Stomach smooth muscle (tissue), 2 donors: ENCODE measurements at regions not wholly inside any gene's neighbourhood (a gene's known extent, or its start where the extent isn't known, plus 50 kb on each side); places are given as distances from the start of the nearest gene placed in this dataset.

Source experiments
- H3K27ac ChIP-seq: one replicate; pipeline ENCODE4 v1.7.0; 2013; ENCODE audit warnings: mild to moderate bottlenecking, low read length, inconsistent platforms
- H3K27me3 ChIP-seq, 2 donors: one replicate each; pipeline ENCODE4 v1.7.0; 2013; ENCODE audit warnings: low read length in 2 of 2; ENCODE audit not compliant: insufficient read depth in 2 of 2, control insufficient read depth in 1 of 2
- H3K36me3 ChIP-seq, 2 donors: one replicate each; pipeline ENCODE4 v1.7.0; 2013; ENCODE audit warnings: low read length in 2 of 2; ENCODE audit not compliant: control insufficient read depth in 2 of 2, insufficient read depth in 2 of 2
- H3K4me1 ChIP-seq: one replicate; pipeline ENCODE4 v1.7.0; 2013; ENCODE audit warnings: low read length; ENCODE audit not compliant: control insufficient read depth, insufficient read depth
- H3K4me3 ChIP-seq, 2 donors: one replicate each; pipeline ENCODE4 v1.7.0; 2013; ENCODE audit warnings: low read length in 2 of 2
- H3K9ac ChIP-seq, 2 donors: one replicate each; pipeline ENCODE4 v1.7.0; 2013; ENCODE audit warnings: low read length in 2 of 2, mild to moderate bottlenecking in 1 of 2
- H3K9me3 ChIP-seq, 2 donors: one replicate each; pipeline ENCODE4 v1.7.0; 2013; ENCODE audit warnings: low read length in 2 of 2; ENCODE audit not compliant: control insufficient read depth in 2 of 2
- donor health status: healthy.
- donor health status: Pancreatic carcinoma.

DNA sequence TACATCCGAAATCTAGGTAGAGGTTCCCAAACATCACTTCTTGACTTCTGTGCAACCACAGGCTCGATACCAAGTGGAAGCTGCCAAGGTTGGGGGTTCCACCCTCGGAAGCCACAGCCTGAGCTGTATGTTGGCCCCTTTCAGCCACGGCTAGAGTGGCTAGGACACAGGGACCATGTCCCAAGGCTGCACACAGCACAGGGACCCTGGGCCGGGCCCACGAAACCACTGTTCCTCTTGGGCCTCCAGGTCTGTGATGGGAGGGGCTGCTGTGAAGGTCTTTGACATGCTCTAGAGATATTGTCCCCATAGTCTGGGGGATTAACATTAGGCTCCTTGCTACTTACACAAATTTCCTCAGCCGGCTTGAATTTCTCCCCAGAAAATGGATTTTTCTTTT lies 460.6 kb downstream of the ISL1 start:
- H3K36me3 ChIP-seq, result no peaks in the 10 kb centered on the region
- H3K27ac ChIP-seq, result no peak overlapping the region
- H3K4me3 ChIP-seq, result no peak overlapping the region
- H3K9me3 ChIP-seq, result no peaks in the 10 kb centered on the region
- H3K4me1 ChIP-seq, result no peaks in the 10 kb centered on the region
- no peak overlapping the region for H3K9ac ChIP-seq
- H3K27me3 ChIP-seq, result no peaks in the 10 kb centered on the region

DNA sequence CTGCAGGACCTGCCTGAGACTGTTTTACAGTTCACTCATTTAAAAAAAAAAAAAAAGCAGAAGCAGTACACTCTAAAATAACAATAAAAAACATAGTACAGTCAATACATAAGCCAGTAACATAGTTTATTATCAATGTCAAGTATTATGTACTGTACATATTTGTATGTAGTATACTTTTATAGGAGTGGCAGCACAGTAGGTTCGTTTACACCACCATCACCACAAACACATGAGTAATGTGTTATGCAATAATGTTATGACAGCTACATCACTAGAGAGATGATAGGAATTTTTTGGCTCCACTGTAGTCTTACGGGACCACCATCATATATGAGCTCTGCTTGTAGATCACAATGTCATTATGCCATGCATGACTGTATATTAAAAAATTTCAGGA lies 462.8 kb downstream of the ISL1 start:
- no peaks in the 10 kb centered on the region for H3K4me1 ChIP-seq
- no peaks in the 10 kb centered on the region for H3K9me3 ChIP-seq
- no peaks in the 10 kb centered on the region for H3K27me3 ChIP-seq
- H3K36me3 ChIP-seq, result no peaks in the 10 kb centered on the region
- no peak overlapping the region for H3K9ac ChIP-seq
- no peak overlapping the region for H3K4me3 ChIP-seq
- H3K27ac ChIP-seq, result no peak overlapping the region

DNA sequence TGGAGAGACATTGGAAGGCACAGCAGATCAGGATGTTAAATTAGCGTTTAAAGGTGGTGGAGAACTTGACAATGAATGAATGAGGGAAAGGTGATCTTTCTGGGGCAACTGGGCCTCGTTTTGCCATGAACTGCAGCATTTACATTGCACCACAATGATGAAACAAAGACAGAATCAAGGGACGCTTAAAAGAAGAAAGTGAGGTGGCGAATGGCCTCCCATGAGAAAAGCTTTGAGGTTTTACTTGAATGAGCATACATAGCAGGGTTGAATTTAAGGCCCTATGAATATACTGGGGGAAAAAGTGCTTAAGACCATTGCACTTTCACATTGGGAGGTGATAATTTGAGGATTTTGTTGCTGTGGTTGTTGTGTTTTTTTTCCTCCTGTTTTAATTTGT lies 476.4 kb downstream of the ISL1 start:
- Histone ChIP-seq H3K27ac (no peak overlapping the region), H3K9me3 (no peaks in the 10 kb centered on the region), H3K4me3 (no peak overlapping the region), H3K27me3 (no peaks in the 10 kb centered on the region), H3K4me1 (no peaks in the 10 kb centered on the region), H3K9ac (no peak overlapping the region), H3K36me3 (no peaks in the 10 kb centered on the region)

DNA sequence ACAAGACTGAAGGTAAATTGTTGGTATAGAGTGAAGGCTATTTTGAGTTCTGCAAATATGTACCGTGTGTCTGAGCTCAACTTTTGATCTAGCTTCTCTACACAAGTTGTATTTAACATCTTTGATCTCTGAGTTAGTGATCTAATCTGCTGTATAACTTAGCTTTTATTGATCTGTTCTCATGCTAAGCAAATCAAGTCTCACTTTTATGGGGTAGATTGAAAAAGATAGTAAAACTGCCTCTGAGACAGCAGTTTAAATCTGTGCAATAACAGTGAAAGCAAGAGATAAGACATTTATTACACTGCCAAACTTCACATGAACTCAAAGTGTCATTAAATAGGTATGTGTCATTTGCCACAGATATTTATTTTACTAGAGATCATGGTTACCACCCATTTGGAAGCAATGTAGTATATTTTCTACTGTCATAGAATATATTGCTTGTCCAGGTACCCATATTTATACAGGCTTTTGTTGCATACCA lies 477.3 kb downstream of the ISL1 start:
- Histone ChIP-seq H3K27me3 (no peaks in the 10 kb centered on the region), H3K4me1 (no peaks in the 10 kb centered on the region)

DNA sequence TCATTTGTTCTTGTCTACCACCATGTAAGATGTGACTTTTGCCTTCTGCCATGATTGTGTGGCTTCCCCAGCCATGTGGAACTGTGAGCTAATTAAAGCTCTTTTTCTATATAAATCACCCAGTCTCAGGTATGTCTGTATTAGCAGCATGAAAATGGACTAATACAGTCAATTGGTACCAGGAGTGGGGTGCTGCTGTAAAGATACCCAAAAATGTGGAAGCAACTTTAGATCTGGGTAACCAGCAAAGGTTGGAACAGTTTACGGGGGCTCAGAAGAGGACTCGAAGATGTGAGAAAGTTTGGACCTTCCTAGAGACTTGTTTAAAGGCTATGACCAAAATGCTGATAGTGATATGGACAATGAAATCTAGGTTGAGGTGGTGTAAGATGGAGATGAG lies 488.9 kb downstream of the ISL1 start:
- no peaks in the 10 kb centered on the region for H3K36me3 ChIP-seq
- H3K9ac ChIP-seq, result no peak overlapping the region
- H3K27ac ChIP-seq, result no peak overlapping the region
- H3K4me3 ChIP-seq, result no peak overlapping the region
- H3K27me3 ChIP-seq, result no peaks in the 10 kb centered on the region
- H3K4me1 ChIP-seq, result no peaks in the 10 kb centered on the region
- peaks cover 3 to 4% of the 10 kb centered on the region in 2 donors for H3K9me3 ChIP-seq

More for the DNA sequence above, 477.3 kb downstream of the ISL1 start:
- H3K9ac ChIP-seq, result no peak overlapping the region
- no peaks in the 10 kb centered on the region for H3K9me3 ChIP-seq
- no peak overlapping the region for H3K27ac ChIP-seq
- no peaks in the 10 kb centered on the region for H3K36me3 ChIP-seq
- H3K4me3 ChIP-seq, result no peak overlapping the region

DNA sequence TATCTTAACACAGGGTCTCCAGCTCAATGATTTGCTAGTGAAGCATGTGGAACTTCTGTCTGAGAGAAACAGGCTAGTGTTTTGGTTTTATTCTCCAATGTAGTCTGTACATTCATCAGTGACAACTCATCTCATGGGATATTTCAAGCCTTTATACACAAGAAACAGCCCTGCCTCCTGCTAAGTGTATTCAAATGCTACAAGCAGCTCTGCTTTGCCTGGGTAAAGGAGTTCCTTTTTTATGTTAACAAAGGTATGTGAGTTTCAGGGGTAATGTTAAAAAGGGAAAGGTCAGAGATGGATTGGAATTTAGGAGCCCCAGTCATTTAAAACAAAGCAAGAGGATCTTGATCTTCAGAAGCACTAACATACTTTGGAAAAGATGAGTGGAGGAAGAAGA lies 498.7 kb downstream of the ISL1 start:
- H3K9ac ChIP-seq, result no peak overlapping the region
- no peak overlapping the region for H3K4me3 ChIP-seq
- no peaks in the 10 kb centered on the region for H3K36me3 ChIP-seq
- H3K9me3 ChIP-seq, result no peaks in the 10 kb centered on the region
- H3K4me1 ChIP-seq, result no peaks in the 10 kb centered on the region
- H3K27me3 ChIP-seq, result no peaks in the 10 kb centered on the region
- H3K27ac ChIP-seq, result no peak overlapping the region

DNA sequence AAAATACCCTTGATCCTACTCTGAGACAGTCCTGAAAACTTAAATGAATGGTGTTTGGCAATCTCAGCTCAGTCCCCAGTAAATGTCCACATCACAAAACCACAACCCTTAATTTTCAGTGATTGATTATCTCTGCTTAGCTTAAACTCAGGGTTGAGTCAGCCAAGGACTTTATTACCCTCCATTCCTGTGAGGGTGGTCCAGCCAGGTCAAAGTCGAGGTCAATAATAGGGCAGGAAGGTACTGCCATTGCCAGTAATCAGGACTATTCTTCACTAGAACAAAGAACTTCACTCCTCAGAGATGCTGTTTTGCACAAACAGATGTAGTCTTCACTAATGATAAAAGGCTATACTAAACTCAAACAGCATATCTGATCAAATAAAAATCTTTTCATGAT lies 499.4 kb downstream of the ISL1 start:
- no peaks in the 10 kb centered on the region for H3K9me3 ChIP-seq
- H3K36me3 ChIP-seq, result no peaks in the 10 kb centered on the region
- no peaks in the 10 kb centered on the region for H3K27me3 ChIP-seq
- no peak overlapping the region for H3K4me3 ChIP-seq
- H3K4me1 ChIP-seq, result no peaks in the 10 kb centered on the region
- H3K27ac ChIP-seq, result no peak overlapping the region
- no peak overlapping the region for H3K9ac ChIP-seq

DNA sequence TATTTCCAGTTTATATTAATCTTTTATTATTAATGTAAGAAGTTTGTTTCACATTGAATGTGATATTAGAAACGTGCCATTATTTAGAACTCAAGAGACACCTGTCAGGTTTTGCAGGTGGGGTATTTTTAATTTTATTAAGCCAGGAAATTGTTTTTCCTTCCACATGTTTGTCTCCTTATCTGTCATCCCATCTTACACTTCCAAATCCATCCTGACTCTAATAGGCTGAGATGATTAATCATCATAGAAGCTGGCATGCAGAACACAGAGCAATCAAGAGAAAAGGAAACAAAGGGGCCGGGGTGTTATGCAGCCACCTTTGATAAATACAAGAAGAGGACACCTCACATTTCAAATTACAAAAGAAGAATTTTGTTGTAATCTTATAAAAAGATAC lies 506.5 kb downstream of the ISL1 start:
- H3K27me3 ChIP-seq, result no peaks in the 10 kb centered on the region
- H3K4me3 ChIP-seq, result no peak overlapping the region
- H3K9me3 ChIP-seq, result no peaks in the 10 kb centered on the region
- H3K36me3 ChIP-seq, result no peaks in the 10 kb centered on the region
- H3K4me1 ChIP-seq, result no peaks in the 10 kb centered on the region
- no peak overlapping the region for H3K27ac ChIP-seq
- no peak overlapping the region for H3K9ac ChIP-seq

DNA sequence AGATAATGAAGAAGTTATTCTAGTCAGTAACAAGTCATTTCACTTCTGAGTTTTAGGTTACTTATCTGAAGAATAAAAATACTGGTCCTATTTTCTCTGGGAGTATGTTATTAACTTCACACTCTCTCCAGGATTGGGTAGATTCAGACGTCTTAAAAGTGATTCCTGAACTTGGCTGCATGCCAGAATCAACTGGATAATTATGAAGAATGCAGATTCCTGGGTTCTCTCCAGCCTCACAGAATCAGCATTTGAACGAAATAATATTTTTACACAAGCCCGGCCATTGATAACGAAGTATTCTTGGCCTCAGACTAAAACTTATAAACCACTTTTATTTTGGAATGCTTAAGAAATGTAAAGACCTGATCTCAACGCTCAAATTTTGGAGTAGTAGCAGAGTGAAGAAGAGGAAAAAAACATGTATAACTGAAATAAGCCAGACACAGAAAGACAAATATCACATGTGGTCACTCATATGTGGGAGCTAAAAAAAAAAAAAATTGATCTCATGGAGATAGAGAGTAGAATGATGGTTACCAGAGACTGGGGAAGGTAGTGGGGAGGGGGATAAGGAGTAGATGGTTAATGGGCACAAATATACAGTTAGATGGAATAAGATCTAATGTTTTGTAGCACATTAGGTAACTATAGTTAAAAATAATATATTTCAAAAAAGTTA lies 507.3 kb downstream of the ISL1 start:
- Histone ChIP-seq H3K4me3 (no peak overlapping the region), H3K27ac (no peak overlapping the region), H3K4me1 (no peaks in the 10 kb centered on the region), H3K36me3 (no peaks in the 10 kb centered on the region), H3K9ac (no peak overlapping the region), H3K9me3 (no peaks in the 10 kb centered on the region), H3K27me3 (no peaks in the 10 kb centered on the region)

DNA sequence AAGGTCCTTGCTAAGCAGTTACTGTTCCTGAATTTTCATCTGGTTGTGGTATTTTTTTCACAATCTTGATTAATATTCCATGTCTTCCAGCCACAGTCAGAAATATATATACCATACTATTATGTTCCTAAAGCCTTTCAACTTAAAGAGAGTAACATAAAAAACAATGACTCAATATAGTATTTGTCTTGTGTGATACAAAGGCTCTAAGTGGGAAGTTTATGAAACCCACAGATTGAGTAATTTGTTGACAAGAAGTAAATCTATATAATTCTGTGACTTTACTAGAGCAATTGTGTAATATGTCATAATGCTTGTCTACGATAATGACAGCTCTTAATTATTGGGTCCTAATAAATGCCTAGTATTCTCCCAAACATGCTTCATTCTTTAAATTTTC lies 509.4 kb downstream of the ISL1 start:
- H3K9ac ChIP-seq, result no peak overlapping the region
- H3K9me3 ChIP-seq, result no peaks in the 10 kb centered on the region
- H3K4me3 ChIP-seq, result no peak overlapping the region
- no peak overlapping the region for H3K27ac ChIP-seq
- no peaks in the 10 kb centered on the region for H3K4me1 ChIP-seq
- H3K27me3 ChIP-seq, result no peaks in the 10 kb centered on the region
- no peaks in the 10 kb centered on the region for H3K36me3 ChIP-seq

DNA sequence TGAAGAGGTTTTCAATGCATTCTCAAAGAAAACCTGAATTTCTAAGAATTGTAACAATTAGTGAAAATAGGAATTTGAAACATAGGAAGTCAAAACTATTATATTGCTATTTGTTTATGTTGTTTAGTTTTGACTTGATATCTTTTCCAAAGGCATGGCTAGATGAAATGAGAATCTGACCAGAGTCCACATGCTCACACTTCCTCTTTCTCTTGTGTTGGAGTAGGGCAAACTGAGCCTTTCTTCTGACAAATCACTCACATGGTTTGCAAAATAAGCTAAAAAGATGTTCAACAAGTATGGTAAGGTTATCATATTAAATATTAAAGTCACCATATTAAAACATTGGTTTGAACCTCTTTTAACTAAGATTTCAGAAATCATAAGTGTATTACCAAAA lies 512.6 kb downstream of the ISL1 start:
- H3K27ac ChIP-seq, result no peak overlapping the region
- H3K4me3 ChIP-seq, result no peak overlapping the region
- H3K9me3 ChIP-seq, result no peaks in the 10 kb centered on the region
- H3K36me3 ChIP-seq, result no peaks in the 10 kb centered on the region
- no peaks in the 10 kb centered on the region for H3K4me1 ChIP-seq
- H3K9ac ChIP-seq, result no peak overlapping the region
- no peaks in the 10 kb centered on the region for H3K27me3 ChIP-seq
